Vagina (tissue), 2 donors: ENCODE measurements at regions not wholly inside any gene's neighbourhood (a gene's known extent, or its start where the extent isn't known, plus 50 kb on each side); places are given as distances from the start of the nearest gene placed in this dataset.

Experiments used
- POLR2A ChIP-seq, 2 donors: fragments of 450-650 bp; IDR thresholded peaks; one replicate each; pipeline ENCODE4 v1.6.1; 2017; ENCODE audit warnings: antibody characterized with exemption in 2 of 2, mild to moderate bottlenecking in 2 of 2, moderate library complexity in 2 of 2
- POLR2AphosphoS5 ChIP-seq, 2 donors: sonication (generic); formaldehyde crosslinking; IDR thresholded peaks; one replicate each; pipeline ENCODE4 v1.9.0; 2017; ENCODE audit warnings: antibody characterized with exemption in 2 of 2, mild to moderate bottlenecking in 2 of 2, low read depth in 1 of 2; ENCODE audit not compliant: insufficient read depth in 1 of 2
- TF ChIP-seq, protein P1 (sequence below), 3 experiments: fragments of 450-650 bp in 2 of 3; fragments of 200-600 bp in 1 of 3; sonication (generic) in 1 of 3; IDR thresholded peaks; one replicate each; pipeline ENCODE4 v1.5.1; 2017 to 2019; ENCODE audit warnings: antibody characterized with exemption in 3 of 3, mild to moderate bottlenecking in 2 of 3, moderate library complexity in 2 of 3

DNA sequence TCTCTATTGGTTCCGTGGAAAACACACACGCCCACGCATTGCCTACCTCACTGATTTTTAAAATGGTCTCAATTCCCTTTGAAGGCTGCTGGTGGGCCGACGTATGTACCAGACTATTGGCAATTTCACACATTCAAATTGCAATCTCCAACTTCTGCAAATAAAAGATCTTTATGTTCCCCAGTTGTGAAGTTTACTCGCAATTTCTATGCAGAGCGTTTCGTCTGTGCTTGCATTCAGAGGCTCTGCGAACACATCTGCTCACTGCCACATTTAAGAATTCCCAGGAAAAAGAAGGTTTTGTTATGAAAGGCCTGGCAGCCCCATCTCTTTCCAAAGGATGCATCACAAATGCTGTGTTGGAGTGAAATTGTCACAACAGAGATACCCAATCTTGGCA lies 288.0 kb upstream of the KAZN start:
- TF ChIP-seq, protein P1, sequence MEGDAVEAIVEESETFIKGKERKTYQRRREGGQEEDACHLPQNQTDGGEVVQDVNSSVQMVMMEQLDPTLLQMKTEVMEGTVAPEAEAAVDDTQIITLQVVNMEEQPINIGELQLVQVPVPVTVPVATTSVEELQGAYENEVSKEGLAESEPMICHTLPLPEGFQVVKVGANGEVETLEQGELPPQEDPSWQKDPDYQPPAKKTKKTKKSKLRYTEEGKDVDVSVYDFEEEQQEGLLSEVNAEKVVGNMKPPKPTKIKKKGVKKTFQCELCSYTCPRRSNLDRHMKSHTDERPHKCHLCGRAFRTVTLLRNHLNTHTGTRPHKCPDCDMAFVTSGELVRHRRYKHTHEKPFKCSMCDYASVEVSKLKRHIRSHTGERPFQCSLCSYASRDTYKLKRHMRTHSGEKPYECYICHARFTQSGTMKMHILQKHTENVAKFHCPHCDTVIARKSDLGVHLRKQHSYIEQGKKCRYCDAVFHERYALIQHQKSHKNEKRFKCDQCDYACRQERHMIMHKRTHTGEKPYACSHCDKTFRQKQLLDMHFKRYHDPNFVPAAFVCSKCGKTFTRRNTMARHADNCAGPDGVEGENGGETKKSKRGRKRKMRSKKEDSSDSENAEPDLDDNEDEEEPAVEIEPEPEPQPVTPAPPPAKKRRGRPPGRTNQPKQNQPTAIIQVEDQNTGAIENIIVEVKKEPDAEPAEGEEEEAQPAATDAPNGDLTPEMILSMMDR (IDR thresholded peaks at IDR 0.05), result no peak
- TF ChIP-seq POLR2A (IDR thresholded peaks at IDR 0.05), result no peak
- TF ChIP-seq POLR2AphosphoS5 (IDR thresholded peaks at IDR 0.05; ENCODE audit: insufficient read depth in 1 of 2, low read depth in 1 of 2), result no peak
